SH-SY5Y (cell line): ENCODE measurements at regions not wholly inside any gene's neighbourhood (a gene's known extent, or its start where the extent isn't known, plus 50 kb on each side); places are given as distances from the start of the nearest gene placed in this dataset.

Source experiments
- GATA2 ChIP-seq: IDR thresholded peaks from 2 replicates; pipeline ENCODE4 v1.6.1; 2011; ENCODE audit warnings: mild to moderate bottlenecking, low read depth, low read length
- GATA3 ChIP-seq: IDR thresholded peaks from 2 replicates; pipeline ENCODE4 v1.6.1; 2011; ENCODE audit warnings: low read depth, mild to moderate bottlenecking, low read length, moderate library complexity

DNA sequence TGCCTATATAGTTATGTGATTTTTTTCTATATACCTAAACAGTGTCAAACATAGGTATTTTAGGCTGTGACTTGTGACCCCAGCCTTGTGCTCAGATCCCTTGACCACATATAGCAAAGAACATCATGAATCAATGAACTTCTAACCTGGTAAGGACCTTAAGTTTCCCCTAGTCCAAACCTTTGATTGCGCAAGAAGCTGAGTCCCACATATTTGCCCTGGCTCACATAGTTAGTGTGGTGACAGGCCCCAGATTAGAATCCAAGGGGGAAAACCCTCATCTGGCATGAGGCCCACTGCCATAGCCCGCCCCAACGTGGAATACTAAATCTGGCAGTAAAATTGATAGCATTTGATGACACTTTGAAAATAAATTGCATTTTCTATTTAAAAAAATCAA, 171.8 kb downstream of the MZT1 start:
- no peak for TF ChIP-seq GATA2
- TF ChIP-seq GATA3 = no peak
